OCI-LY7 (cell line): ENCODE measurements at regions not wholly inside any gene's neighbourhood (a gene's known extent, or its start where the extent isn't known, plus 50 kb on each side); places are given as distances from the start of the nearest gene placed in this dataset.
"Not testable (repeated sequence)": the region's sequence is repeated elsewhere in the genome, so short reads cannot be mapped to it uniquely, and the experiment has no call there.

Source experiments
- BruUV-seq: library from RNA; stranded (reverse); fragments of 400-500 nt; replicated peaks from 2 replicates; lab custom pipeline; 2021; lab: Mats Ljungman, UMichigan
- CTCF ChIA-PET: fragments of 300-600 bp; sonication (Branson Sonifier 250); formaldehyde crosslinking; loops from one replicate; lab custom pipeline; 2022; ENCODE audit warnings: antibody characterized with exemption; ENCODE audit not compliant: unreplicated experiment; lab: Charles Lee
- POLR2A ChIA-PET: fragments of 300-600 bp; sonication (Branson Sonifier 250); formaldehyde crosslinking; loops from one replicate; lab custom pipeline; 2022; ENCODE audit warnings: antibody characterized with exemption; lab: Charles Lee
- DNase-seq: peaks from one replicate; pipeline ENCODE4 v3.0.0-alpha.2; 2015; ENCODE audit warnings: low spot score
- H2AFZ ChIP-seq: fragments of 200-600 bp; sonication (generic), shearing (Covaris generic); 2 replicates; pipeline ENCODE4 v1.6.1; 2014; ENCODE audit warnings: mild to moderate bottlenecking, antibody characterized with exemption, low read length, moderate library complexity
- H3K27ac ChIP-seq: fragments of 200-600 bp; sonication (generic); 2 replicates; pipeline ENCODE4 v1.5.1; 2014; ENCODE audit warnings: mixed run types, low read depth, mild to moderate bottlenecking, moderate library complexity, low read length, inconsistent platforms; ENCODE audit not compliant: poor library complexity, severe bottlenecking
- H3K36me3 ChIP-seq: fragments of 200-600 bp; sonication (generic); 2 replicates; pipeline ENCODE4 v1.6.1; 2014; ENCODE audit warnings: mild to moderate bottlenecking, antibody characterized with exemption, low read length, moderate library complexity, mixed read lengths; ENCODE audit not compliant: insufficient read depth
- H3K4me1 ChIP-seq: fragments of 200-600 bp; sonication (generic); 2 replicates; pipeline ENCODE4 v1.5.1; 2014; ENCODE audit warnings: mild to moderate bottlenecking, low read length; ENCODE audit not compliant: insufficient read depth, poor library complexity, severe bottlenecking
- H3K4me2 ChIP-seq: fragments of 200-600 bp; sonication (generic); 2 replicates; pipeline ENCODE4 v1.6.1; 2014; ENCODE audit warnings: mild to moderate bottlenecking, low read length
- H3K4me3 ChIP-seq: fragments of 200-600 bp; sonication (generic); 2 replicates; pipeline ENCODE4 v1.5.1; 2014; ENCODE audit warnings: mild to moderate bottlenecking, low read depth, low read length; ENCODE audit not compliant: poor library complexity, severe bottlenecking
- H3K79me2 ChIP-seq: fragments of 200-600 bp; sonication (generic); 2 replicates; pipeline ENCODE4 v1.6.1; 2016; ENCODE audit warnings: low read depth, mild to moderate bottlenecking, low read length, moderate library complexity, mixed read lengths; ENCODE audit not compliant: insufficient read depth
- H3K9me2 ChIP-seq: fragments of 200-600 bp; sonication (generic); 2 replicates; pipeline ENCODE4 v1.6.1; 2016; ENCODE audit warnings: mild to moderate bottlenecking, low read length, mixed read lengths; ENCODE audit not compliant: insufficient read depth
- H3K9me3 ChIP-seq: fragments of 200-600 bp; sonication (generic); 2 replicates; pipeline ENCODE4 v1.6.1; 2014; ENCODE audit warnings: mild to moderate bottlenecking, mixed run types, low read length, mixed read lengths
- H4K20me1 ChIP-seq: fragments of 200-600 bp; sonication (generic); 2 replicates; pipeline ENCODE4 v1.6.1; 2014; ENCODE audit warnings: mild to moderate bottlenecking, antibody characterized with exemption, low read length, moderate library complexity, mixed read lengths; ENCODE audit not compliant: insufficient read depth
- EZH2phosphoT487 ChIP-seq: fragments of 200-600 bp; sonication (generic); IDR thresholded peaks from 2 replicates; pipeline ENCODE4 v1.6.1; 2018; ENCODE audit warnings: low read depth, borderline replicate concordance, mild to moderate bottlenecking, mixed run types, antibody characterized with exemption, low read length, moderate library complexity, mixed read lengths
- intact Hi-C: fragments of 100-400 bp; cut with micrococcal nuclease; formaldehyde crosslinking; loops from one replicate; pipeline ENCODE4 v1.10.0; 2022; ENCODE audit not compliant: unreplicated experiment
- TF ChIP-seq, protein P1 (sequence below): fragments of 200-600 bp; sonication (generic); conservative IDR thresholded peaks from 2 replicates; pipeline ENCODE4 v1.5.1; 2014; ENCODE audit warnings: mild to moderate bottlenecking, antibody characterized with exemption, low read length, moderate library complexity, mixed read lengths

- no peaks in the 10 kb centered on the region for H3K9me3 ChIP-seq
- no TSS peak for BruUV-seq
- no peak for DNase-seq
- H3K4me3 ChIP-seq: no peak overlapping the region
- H3K4me1 ChIP-seq: no peaks in the 10 kb centered on the region
- H3K36me3 ChIP-seq: no peaks in the 10 kb centered on the region
- H3K79me2 ChIP-seq: no peaks in the 10 kb centered on the region
- no peak overlapping the region for H3K27ac ChIP-seq
- intact Hi-C loops: no loop called here
- H3K4me2 ChIP-seq: no peak overlapping the region
- TF ChIP-seq, protein P1, sequence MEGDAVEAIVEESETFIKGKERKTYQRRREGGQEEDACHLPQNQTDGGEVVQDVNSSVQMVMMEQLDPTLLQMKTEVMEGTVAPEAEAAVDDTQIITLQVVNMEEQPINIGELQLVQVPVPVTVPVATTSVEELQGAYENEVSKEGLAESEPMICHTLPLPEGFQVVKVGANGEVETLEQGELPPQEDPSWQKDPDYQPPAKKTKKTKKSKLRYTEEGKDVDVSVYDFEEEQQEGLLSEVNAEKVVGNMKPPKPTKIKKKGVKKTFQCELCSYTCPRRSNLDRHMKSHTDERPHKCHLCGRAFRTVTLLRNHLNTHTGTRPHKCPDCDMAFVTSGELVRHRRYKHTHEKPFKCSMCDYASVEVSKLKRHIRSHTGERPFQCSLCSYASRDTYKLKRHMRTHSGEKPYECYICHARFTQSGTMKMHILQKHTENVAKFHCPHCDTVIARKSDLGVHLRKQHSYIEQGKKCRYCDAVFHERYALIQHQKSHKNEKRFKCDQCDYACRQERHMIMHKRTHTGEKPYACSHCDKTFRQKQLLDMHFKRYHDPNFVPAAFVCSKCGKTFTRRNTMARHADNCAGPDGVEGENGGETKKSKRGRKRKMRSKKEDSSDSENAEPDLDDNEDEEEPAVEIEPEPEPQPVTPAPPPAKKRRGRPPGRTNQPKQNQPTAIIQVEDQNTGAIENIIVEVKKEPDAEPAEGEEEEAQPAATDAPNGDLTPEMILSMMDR: no peak
- TF ChIP-seq EZH2phosphoT487: no peak
- CTCF ChIA-PET: no interaction called here
- no peaks in the 10 kb centered on the region for H4K20me1 ChIP-seq
- POLR2A ChIA-PET: interaction anchor here (0.6 to 1.8 kb wide), 2 partner anchors 28 to 128 kb away, joined by 3 to 6 read pairs; no protein-coding TSS in a partner anchor
- no peak overlapping the region for H2AFZ ChIP-seq
- H3K9me2 ChIP-seq: no peaks in the 10 kb centered on the region
These were observed 89.6 kb downstream of the SPRY4 start for GRCh38 chr5:142235050-142235797.

- Histone ChIP-seq H3K9me2 (no peaks in the 10 kb centered on the region), H3K4me2 (no peak overlapping the region), H3K4me3 (no peak overlapping the region), H2AFZ (no peak overlapping the region), H3K36me3 (no peaks in the 10 kb centered on the region), H4K20me1 (no peaks in the 10 kb centered on the region), H3K27ac (no peak overlapping the region), H3K79me2 (no peaks in the 10 kb centered on the region), H3K4me1 (no peaks in the 10 kb centered on the region), H3K9me3 (no peaks in the 10 kb centered on the region)
- BruUV-seq: no TSS peak
- intact Hi-C loops: no loop called here
- TF ChIP-seq EZH2phosphoT487: no peak
- TF ChIP-seq, protein P1: no peak
- CTCF ChIA-PET: no interaction called here
- POLR2A ChIA-PET: interaction anchor here (0.7 to 1.9 kb wide), 4 partner anchors 17 to 794 kb away, joined by 3 to 6 read pairs (median 4); no protein-coding TSS in a partner anchor
- DNase-seq: no peak
These were observed 91.5 kb downstream of the SPRY4 start for GRCh38 chr5:142233083-142234032.

- CTCF ChIA-PET, BruUV-seq, H3K4me2 ChIP-seq: not testable (repeated sequence)
These were observed 93.9 kb downstream of the SPRY4 start for GRCh38 chr5:142230949-142231348.

More at GRCh38 chr5:142230949-142231348, 93.9 kb downstream of the SPRY4 start:
- H3K4me1 ChIP-seq, intact Hi-C loops, H3K4me3 ChIP-seq, H2AFZ ChIP-seq, POLR2A ChIA-PET, H3K79me2 ChIP-seq, H3K9me3 ChIP-seq, DNase-seq, H4K20me1 ChIP-seq, H3K36me3 ChIP-seq, H3K9me2 ChIP-seq, H3K27ac ChIP-seq: not testable (repeated sequence)
